GM12865 (cell line): ENCODE measurements at regions not wholly inside any gene's neighbourhood (a gene's known extent, or its start where the extent isn't known, plus 50 kb on each side); places are given as distances from the start of the nearest gene placed in this dataset.
"Not testable (repeated sequence)": the region's sequence is repeated elsewhere in the genome, so short reads cannot be mapped to it uniquely, and the experiment has no call there.

Source experiments
- DNase-seq: peaks from one replicate; pipeline ENCODE4 v3.0.0; 2010; ENCODE audit warnings: low read depth
- H3K4me3 ChIP-seq: 2 replicates; pipeline ENCODE4 v1.5.1; 2011; ENCODE audit warnings: mild to moderate bottlenecking, low read depth, low read length, control low read depth
- TF ChIP-seq, protein P1 (sequence below): IDR thresholded peaks from 2 replicates; pipeline ENCODE4 v1.5.1; 2011; ENCODE audit warnings: low read length, control low read depth, low read depth, inconsistent platforms; ENCODE audit not compliant: insufficient read depth; ENCODE audit errors: missing control alignments

- DNase-seq, result no peak
Observed at GRCh38 chr16:60989592-60989991, 1046.6 kb downstream of the CDH8 start.

GRCh38 chr16:60979119-60979518 is 1057.1 kb downstream of the CDH8 start:
- H3K4me3 ChIP-seq, result no peak overlapping the region
- no peak for DNase-seq
- TF ChIP-seq, protein P1, sequence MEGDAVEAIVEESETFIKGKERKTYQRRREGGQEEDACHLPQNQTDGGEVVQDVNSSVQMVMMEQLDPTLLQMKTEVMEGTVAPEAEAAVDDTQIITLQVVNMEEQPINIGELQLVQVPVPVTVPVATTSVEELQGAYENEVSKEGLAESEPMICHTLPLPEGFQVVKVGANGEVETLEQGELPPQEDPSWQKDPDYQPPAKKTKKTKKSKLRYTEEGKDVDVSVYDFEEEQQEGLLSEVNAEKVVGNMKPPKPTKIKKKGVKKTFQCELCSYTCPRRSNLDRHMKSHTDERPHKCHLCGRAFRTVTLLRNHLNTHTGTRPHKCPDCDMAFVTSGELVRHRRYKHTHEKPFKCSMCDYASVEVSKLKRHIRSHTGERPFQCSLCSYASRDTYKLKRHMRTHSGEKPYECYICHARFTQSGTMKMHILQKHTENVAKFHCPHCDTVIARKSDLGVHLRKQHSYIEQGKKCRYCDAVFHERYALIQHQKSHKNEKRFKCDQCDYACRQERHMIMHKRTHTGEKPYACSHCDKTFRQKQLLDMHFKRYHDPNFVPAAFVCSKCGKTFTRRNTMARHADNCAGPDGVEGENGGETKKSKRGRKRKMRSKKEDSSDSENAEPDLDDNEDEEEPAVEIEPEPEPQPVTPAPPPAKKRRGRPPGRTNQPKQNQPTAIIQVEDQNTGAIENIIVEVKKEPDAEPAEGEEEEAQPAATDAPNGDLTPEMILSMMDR, result no peak

More at GRCh38 chr16:60989592-60989991, 1046.6 kb downstream of the CDH8 start:
- TF ChIP-seq, protein P1, result no peak
- no peak overlapping the region for H3K4me3 ChIP-seq

DNA sequence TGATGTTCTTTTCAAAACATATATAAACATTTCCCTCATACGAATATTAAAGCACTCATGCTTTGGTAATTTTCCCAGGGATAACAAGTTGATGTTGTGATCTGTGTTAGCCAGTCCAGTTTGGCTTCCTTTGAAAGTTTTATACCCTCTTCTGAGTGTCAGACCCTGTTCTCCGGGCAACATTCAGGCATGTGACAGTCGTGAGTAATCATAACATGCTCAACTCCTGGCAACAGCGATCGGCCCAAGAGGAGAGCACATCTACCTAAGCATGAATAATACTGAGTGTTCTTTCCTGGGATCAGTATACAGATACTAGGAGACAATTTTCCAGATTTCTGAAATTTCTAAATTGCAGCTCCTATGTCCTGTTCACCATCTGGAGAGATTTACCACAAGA is 1086.4 kb downstream of the CDH8 start:
- TF ChIP-seq, protein P1, result no peak
- no peak for DNase-seq
- H3K4me3 ChIP-seq, result no peak overlapping the region

DNA sequence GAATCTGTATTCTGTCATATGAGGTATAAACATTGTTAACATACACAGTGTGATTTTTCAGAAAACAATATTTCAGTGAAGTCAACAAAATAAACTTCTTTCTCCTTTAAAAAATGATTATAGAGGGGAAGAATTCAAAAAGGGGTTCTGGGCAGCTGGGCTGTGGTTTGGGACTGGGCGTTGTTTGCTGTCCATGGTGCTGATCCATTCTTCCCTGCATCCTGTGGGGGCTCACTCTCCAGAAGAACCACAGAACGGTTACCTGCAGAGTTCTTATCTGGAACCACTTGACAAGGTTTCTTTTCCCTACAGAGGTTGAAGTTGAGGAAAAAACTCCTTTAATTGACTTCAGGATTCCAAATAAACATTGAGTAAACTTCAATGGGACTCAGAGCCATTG is 1091.0 kb downstream of the CDH8 start:
- no peak overlapping the region for H3K4me3 ChIP-seq
- TF ChIP-seq, protein P1, result no peak
- no peak for DNase-seq

DNA sequence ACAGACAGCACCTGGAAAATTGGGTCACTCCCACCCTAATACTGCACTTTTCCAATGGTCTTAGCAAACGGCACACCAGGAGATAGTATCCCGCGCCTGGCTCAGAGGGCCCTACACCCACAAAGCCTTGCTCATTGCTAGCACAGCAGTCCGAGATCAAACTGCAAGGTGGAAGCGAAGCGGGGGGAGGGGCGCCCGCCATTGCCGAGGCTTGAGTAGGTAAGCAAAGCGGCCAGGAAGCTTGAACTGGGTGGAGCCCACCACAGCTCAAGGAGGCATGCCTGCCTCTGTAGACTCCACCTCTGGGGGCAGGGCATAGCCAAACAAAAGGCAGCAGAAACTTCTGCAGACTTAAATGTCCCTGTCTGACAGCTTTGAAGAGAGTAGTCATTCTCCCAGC is 1100.0 kb downstream of the CDH8 start:
- not testable (repeated sequence) for H3K4me3 ChIP-seq, DNase-seq

- DNase-seq, result no peak
- H3K4me3 ChIP-seq, result no peak overlapping the region
- TF ChIP-seq, protein P1, result no peak
Observed at GRCh38 chr16:60932600-60932999, 1103.6 kb downstream of the CDH8 start.

GRCh38 chr16:60930291-60930690 is 1105.9 kb downstream of the CDH8 start:
- no peak for DNase-seq
- TF ChIP-seq, protein P1, result no peak
- H3K4me3 ChIP-seq, result no peak overlapping the region

GRCh38 chr16:60922920-60923319 is 1113.3 kb downstream of the CDH8 start:
- TF ChIP-seq, protein P1, result no peak
- DNase-seq, result no peak

More at GRCh38 chr16:60922920-60923319, 1113.3 kb downstream of the CDH8 start:
- no peak overlapping the region for H3K4me3 ChIP-seq
